Brain pericyte (primary cell): ENCODE measurements at regions not wholly inside any gene's neighbourhood (a gene's known extent, or its start where the extent isn't known, plus 50 kb on each side); places are given as distances from the start of the nearest gene placed in this dataset.

Experiments
- DNase-seq: peaks from one replicate; pipeline ENCODE4 v3.0.0-alpha.2; 2012; ENCODE audit warnings: low read depth, low spot score

DNA sequence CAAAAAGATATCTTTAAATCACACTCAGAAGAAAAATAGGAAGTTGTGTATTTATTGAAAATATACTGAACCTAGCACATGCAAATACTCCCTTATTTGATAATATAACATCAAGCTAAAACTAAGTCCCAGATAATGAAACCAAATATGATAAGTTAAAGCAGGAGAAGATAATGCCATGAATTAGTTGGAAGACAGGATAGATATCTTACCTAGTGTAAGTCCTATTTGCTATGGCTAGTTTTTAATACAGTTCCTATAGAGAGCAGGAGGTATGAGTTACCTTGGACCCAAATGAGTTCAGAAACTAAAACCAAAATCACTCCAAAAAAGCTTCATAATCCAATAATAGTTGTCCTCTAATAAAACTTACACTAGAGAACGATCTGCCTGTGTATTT is 1407.1 kb upstream of the MIR17HG start:
- no peak for DNase-seq

DNA sequence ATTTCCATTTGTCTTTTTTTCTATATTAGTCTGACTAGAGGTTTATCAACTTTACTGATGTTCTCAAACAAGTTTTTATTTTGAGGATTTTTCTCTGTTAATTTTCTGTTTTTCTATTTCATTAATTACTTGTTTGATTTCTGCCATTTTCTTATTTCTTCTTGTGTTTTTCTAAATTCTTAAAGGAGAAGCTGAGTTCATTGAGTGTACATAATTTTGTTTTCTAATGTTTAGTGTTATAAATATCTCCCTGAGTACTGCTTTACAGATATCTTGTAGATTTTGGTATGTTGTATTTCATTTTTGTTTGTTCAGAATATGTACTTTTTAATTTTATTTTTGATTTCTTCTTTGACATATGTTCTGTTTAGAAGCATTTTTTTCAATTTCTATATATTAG is 1404.3 kb upstream of the MIR17HG start:
- no peak for DNase-seq

DNA sequence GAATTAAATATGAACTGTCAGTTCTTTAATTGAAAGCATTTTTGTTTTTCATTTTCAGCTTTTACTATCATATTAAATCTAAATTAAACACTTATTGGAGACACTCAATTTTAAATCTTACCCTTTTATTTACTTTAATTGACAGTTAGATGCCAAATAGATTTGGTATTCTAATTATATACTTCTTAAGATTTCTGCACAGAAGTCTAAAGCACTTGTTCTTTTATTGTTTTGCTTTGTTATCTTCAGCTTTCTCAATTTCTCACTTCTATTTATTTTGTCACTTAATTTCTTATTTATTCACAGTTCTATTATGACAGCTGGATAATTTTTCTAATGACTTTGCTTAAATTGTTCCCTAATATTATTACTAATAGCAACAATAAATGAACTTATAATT is 1397.3 kb upstream of the MIR17HG start:
- DNase-seq = no peak

DNA sequence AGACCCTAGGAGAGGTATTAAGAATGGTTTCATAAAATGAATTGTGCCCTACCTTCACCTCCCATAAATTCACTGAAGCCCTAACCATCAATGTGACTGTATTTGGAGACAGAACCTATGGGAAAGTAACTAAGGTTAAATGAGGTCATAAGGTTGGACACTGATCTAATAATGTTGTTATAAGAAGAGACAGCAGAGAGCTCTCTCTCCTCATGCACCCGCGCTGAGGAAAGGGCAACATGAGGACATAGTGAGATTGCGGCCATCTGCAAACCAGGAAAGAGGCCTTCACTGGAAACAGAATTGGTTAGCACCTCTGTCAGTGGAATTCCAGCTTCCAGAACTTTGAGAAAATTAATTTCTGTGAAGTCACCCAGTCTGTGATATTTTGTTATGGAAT is 1396.1 kb upstream of the MIR17HG start:
- no peak for DNase-seq

DNA sequence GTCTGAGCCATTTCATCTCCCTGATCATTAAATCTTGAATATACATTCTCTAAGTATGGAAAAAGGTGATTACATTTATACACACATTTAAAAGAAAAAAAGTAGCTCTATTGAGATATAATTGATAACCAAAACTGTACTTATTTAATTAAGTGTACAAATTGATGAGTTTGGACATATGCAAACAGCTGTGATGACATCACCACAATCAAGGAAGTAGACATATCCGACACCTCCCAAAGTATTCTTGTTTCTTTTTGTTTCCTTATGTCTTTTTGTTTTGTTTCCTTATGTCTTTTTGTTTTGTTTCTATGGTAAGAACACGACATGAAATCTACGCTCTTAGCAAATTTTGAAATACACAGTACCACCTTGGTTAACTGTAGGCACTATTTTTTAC is 1393.9 kb upstream of the MIR17HG start:
- DNase-seq = no peak

DNA sequence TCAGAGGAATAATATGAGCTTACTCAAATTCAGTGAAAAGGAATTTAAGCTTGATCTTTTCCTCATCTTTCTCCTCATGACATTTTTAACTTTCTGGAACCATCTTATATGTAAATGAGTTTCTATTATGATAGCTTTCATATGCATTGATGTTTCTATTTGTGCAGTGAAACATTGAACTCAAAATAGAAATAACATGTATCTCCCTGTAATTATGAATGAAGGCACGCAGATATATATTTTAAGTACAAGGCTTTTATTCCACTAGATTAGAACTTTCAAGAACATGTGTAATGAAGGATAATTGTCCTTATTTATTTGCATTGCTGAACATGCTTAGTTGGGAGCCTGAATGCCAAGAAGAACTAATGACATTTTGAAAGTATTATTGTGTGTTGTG is 1391.7 kb upstream of the MIR17HG start:
- no peak for DNase-seq

DNA sequence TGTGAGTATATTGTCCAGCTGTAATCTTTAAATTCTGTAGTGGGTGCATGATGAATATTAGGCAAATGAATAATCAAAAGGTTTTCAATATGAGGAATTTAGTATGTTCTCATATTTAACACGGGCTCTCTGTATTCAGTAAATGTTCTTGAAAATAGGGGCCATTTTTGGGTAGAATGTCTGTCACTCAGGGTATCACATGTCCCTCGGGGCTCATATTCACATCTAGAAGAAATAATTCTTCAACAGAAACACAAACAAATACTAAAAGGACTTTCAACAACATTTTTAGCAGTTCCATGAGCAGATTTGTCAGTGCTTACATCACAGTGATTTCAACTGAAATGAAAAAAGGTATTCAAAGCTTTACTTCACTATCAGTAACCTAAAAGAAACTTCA is 1388.4 kb upstream of the MIR17HG start:
- DNase-seq = no peak

DNA sequence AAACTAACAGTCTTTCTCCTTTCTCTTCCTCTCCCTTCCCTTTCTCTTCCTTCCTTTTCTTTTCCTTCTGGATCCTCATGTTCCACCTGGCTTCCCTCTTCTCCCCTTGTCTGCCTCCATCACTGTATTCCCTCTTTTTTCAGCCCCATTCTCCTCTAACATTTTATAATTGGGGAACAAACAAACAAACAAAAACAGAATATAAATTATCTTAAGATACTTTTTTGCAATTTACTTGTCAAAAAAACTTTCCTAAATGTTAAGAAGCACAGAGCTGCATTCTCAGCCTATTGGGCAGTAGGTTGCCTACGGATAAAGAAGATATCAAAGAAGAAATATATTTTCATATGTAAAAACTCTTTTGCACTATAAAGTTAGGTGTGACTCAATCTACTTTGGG is 1382.2 kb upstream of the MIR17HG start:
- DNase-seq = no peak

DNA sequence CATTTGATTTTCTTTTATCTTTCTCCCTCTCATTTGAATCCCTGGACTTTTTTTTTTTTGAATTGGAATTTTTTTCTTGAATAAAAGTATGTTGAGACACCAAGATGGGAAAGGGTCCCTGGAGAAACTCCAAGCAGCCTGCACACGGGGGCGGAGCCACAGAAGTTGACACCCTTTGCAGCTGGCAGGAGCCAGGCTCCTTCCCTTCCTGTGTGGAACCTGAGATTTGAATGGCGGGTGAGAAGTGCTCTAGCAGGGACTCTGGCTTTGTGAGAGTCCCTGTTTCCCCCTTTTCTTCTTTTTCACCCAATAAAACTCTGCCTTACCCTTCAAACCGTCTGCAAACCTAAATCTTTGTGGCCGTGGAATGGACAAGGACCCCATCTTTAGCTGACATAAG is 1381.0 kb upstream of the MIR17HG start:
- no peak for DNase-seq

DNA sequence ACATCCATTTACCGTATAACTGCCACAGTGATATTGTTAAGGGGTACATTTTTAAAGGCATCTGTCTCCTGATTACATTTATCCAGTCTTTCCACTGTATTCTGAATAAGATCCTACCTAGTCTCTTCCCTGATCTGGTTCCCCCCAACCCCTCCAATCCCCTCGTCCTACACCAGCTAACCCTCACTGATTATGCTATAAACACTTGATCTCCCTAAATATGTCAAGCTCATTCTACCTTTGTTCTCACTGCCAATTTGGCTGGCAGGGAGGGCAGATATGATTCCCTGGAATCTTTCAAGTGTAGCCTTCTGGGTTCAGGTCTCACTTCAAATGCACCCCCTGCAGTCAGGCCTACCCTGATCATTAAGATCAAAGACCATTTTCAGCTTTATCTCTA is 1379.8 kb upstream of the MIR17HG start:
- no peak for DNase-seq

DNA sequence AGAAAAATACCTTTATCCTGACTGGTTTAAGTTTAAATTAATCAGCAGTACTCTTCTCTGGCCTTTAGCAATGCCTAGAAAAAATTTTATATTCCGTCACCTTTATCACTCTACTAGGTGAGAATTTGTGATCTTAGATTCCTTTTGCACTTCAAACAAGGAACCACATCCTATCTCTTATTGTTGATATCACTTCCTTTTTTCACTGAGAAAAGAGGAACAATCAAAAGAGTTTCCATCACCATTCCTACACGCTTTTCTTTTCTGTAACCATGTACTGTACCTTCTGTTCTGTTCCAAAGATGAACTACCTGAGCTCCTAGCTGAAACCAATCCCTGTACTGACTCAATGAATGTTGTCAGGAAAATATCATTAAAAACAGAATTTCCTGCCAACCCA is 1379.0 kb upstream of the MIR17HG start:
- no peak for DNase-seq

DNA sequence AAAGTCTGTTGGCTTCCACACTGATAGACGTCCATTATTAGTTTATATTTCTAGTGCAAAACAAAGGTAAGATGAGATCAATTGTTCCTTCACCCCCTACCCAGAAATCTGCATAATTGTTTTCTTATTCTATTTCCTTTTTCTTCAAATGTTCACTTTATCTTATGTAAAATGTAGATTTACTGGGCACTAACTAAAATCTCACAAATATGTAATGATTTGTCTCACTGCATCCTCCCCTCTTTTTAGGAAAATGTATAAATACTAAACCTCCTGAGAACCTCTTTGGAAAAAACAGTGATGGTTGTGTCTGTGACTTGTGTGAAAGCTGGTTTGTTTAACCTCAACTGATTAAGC is 1377.2 kb upstream of the MIR17HG start:
- no peak for DNase-seq

DNA sequence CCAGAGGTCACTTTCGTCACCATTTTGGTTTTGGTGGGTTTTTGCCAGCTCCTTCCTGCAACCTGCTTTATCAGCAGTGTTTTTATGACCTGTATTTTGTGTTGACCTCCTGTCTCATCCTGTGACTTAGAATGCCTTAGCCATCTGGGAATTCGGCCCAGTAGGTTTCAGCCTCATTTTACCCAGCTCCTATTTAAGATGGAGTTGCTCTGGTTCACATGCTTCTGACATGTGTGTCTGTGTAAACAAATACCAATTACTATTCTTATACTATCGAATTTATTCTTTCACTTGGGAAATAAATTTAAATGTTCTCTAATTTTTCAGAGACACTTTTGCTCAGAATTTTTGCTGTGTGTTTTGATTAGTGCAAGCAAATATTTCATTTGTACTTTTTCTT is 1370.3 kb upstream of the MIR17HG start:
- DNase-seq = no peak

DNA sequence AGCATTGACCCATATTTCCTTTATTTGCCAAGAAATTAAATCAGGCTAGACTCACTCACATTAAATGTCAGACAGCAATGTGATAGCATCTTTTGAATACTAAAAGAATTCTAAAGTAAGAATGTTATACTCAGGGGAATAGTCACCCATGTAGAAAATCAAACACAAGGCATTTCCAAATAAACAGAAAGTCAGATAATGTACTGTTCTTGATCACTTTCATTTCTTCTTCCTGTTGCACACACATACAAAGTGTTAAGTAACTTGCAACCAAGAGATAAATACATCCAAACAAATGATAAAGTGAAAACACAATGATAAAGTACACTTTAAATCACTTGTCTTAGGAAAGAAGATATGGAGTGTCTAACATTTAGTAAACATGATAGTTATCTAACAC is 1366.6 kb upstream of the MIR17HG start:
- no peak for DNase-seq

DNA sequence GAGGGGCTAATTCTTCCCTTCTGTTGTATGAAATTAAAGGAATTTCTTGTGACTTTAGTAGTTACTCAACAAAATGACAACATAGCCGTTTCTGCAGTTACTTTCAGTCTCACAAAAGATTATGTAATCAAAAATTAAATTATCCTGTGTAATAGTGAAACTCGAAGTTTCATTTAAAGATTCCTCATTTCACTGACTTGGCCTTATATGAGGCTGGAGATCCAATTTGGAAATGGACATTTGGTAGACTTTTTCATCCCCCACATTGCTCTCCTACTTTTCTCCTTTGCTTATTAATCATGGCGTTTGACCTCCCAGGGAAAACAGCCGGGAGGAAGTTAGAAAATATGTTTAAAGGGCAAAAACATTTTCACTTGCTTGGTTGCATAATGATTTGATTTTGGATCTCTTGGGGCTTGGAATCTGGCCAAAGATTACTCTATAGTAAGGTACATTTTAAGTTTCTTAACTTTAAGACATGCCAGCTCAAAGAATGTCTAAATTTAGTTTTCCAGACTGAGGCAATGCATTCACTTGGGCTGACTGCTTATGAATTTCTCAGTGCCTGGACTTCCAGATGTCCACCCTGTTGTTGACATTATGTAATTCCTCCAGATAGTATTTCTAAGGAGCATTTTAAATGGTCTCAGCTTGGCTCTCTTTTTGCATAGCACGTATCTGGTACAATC is 1364.9 kb upstream of the MIR17HG start:
- peak; percentile 32 for DNase-seq

DNA sequence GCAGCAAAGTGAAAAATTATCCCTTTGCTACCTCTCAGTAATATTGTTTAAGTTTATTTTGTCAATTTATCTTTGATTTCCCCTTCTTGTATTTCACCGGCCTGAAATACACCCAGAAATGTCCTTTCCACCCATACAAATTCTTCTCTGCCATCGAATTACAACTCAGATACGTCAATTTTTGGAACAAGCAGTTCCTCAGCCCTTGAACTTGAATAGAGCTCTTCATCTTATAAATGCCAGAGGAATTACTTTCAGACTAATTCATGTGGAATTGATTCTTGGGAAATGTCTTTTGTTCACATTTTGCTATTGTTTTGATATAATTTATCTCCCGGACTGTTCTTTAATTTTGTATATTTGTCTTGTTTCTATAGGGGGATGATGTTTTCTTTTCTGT is 1359.3 kb upstream of the MIR17HG start:
- DNase-seq = no peak

DNA sequence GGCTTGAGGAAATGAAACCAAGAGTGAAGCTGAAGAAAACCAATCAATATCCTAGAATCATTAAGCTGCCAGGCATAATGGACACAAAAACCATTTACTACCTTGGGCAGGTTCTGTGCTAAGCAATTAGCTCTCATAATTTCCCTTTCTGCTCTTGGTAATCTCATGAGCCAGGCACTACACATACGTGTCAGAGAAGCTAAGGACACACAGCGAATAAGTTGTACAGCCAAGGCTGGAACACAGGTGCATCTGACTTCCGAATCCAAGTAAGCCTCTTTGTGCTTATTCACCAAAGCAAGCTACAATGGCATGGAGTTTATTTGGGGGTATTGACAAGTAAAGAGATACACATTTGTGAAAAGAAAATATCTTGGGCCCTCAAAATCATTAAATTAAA is 1343.9 kb upstream of the MIR17HG start:
- DNase-seq = no peak

DNA sequence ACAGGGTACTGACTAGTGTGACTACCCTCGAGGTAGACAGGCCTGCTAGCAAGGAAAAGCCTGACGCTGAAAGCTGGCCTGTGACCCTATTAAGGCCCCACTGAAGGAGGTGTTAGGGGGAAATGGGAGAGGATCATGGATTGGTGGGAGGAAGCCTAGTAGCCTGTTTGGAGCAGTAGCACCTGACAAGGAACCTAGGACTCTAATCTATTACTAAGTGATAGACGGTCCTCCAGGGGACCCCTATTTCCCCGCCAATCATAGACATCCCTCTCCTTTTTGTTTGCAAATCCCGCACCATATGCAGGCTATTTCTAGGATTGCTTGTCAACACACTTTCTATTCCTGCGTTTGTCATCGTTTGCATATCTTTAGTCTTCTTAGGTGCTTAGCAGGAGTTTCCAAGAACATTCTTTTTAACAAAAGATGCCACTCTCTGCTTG is 1338.8 kb upstream of the MIR17HG start:
- no peak for DNase-seq

DNA sequence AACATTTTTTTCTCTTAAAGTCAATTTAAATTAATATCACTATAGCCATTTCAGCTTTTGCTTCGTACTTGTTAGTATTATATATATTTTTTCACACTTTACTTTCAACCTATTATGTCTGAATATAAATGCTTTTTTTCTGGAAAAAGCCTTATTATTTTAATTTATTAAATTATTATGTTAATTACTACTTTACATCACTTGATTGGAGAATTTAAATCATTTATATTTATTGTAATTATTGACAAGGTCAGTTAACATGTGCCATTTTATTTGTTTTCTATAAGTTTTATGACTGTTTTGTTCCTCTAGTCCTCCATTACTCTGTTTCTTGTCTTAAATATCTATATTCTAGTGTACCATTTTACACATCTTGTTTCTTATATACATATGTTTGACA is 1333.4 kb upstream of the MIR17HG start:
- DNase-seq = no peak

DNA sequence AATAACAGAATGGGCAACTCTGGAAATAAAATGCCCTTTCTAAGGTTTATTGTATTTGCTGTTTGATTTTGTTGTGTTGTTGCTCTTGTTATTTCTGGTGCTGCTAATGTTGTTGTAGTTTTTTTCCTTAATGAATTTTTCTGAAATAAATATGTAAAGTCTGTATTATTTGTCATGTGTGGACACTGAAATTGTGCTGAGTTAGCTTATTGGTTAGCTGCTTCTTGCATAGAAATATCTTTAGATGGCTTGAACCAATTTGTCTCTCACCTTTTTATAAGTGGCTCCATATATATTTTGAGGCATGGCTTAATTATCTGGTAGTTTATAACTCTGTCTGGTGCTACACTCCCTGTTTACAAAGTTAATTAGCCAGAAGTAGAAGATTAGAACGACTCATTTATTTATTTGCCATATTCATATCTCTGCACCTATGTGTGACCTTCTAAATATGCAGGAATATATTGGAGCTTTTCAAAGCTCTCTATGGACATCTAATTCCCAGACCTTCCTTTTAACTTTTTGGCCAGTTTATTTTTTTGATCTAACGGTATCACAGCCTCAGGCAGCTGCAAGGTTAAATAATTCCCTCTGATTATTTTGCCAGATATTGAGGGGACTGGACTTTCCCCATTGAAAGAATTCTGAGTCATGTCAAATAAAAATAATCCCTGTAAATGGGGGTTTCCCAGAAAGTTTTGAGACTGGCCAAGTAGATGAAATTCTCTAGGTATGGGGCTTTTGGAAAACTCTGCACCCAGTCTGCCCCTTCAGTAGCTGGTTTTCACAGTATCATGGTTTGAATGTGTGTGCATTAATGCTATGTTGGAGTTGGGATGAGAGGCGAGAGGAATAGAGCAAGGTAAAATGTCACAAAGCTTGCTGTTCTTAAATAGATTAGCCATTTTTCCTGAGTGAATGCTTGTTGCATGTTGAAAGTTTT is 1331.7 kb upstream of the MIR17HG start:
- DNase-seq = no peak

DNA sequence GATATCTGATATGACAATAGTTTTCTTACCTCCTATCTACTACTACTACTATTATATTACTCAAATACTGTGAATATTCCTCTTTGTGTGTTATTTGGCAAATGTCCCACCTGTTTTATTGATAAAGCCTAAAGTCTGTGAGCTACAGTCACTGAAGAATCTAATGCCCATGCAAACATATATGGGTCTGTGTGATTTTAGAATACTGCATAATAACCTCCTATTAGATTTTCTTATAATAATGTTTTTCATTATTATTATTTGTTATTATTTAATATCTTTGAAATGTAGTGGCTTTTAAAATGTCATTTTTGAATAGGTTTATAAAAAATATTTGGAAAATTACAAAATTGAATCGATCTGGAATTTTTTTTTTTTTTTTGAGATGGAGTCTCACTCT is 1330.8 kb upstream of the MIR17HG start:
- DNase-seq = no peak

DNA sequence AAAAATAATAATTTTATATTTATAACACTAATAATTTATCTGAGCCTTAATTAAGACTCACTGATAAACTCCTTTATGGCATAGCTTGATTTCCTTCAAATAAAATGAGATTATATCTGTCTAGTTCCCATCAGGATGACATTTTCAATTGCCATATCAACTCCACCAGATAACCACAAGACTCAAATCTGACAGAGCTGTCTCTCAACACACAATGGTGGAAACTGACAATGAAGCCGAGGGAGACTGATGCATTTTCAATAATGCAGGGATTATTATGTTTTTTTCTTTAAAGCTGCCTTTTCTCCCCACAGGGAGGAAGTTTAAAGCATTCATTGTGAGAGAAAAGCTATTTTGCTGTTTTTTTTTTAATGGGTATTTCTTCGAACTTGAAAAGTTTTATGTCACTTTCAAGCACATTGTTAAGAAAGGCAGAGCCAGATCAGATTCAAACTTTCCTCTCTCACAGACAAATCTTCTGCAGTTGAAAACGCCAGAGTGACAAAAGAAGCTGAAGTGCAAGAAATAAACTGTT is 1326.9 kb upstream of the MIR17HG start:
- no peak for DNase-seq

DNA sequence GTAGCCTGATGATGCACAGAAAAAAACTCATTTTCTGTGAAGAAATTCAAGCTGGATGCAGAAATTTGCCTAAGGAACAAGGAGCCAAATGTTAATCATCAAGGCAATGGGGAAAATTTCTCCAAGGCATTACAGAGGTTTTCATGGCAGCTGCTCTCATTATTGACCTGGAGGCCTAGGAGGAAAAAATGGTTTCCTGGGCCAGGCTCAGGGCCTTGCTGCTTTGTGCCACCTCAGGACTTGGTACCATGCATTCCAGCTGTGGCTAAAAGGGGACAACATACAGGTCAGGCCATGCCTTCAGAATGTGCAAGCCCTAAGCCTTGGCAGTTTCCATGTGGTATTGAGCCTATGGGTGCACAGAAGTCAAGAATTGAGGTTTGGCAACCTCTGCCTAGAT is 1320.1 kb upstream of the MIR17HG start:
- DNase-seq = no peak
